ENCODE measurements at regions not wholly inside any gene's neighbourhood (a gene's known extent, or its start where the extent isn't known, plus 50 kb on each side); places are given as distances from the start of the nearest gene placed in this dataset.
"Not testable (repeated sequence)": the region's sequence is repeated elsewhere in the genome, so short reads cannot be mapped to it uniquely, and the experiment has no call there.

- no peak overlapping the region for H3K27ac Mint-ChIP-seq
- no peaks in the 10 kb centered on the region for H3K36me3 Mint-ChIP-seq
- H3K9me3 Mint-ChIP-seq (ENCODE audit: low read depth), result no peaks in the 10 kb centered on the region
- H3K27me3 Mint-ChIP-seq, result no peaks in the 10 kb centered on the region
- no peak overlapping the region for H3K4me3 Mint-ChIP-seq
- H3K4me1 Mint-ChIP-seq (ENCODE audit: low read depth), result no peaks in the 10 kb centered on the region
Observed at GRCh38 chr9:74147906-74148305, 349.2 kb upstream of the RORB start.

- H3K9me3 Mint-ChIP-seq (ENCODE audit: low read depth), result no peaks in the 10 kb centered on the region
- H3K4me1 Mint-ChIP-seq (ENCODE audit: low read depth), result no peaks in the 10 kb centered on the region
- no peak overlapping the region for H3K4me3 Mint-ChIP-seq
- no peaks in the 10 kb centered on the region for H3K27me3 Mint-ChIP-seq
- H3K27ac Mint-ChIP-seq, result no peak overlapping the region
- H3K36me3 Mint-ChIP-seq, result no peaks in the 10 kb centered on the region
Observed at GRCh38 chr9:74172874-74173273, 324.3 kb upstream of the RORB start.

- no peaks in the 10 kb centered on the region for H3K4me1 Mint-ChIP-seq (ENCODE audit: low read depth)
- H3K27me3 Mint-ChIP-seq, result no peaks in the 10 kb centered on the region
- H3K27ac Mint-ChIP-seq, result no peak overlapping the region
- no peaks in the 10 kb centered on the region for H3K36me3 Mint-ChIP-seq
- H3K4me3 Mint-ChIP-seq, result no peak overlapping the region
- no peaks in the 10 kb centered on the region for H3K9me3 Mint-ChIP-seq (ENCODE audit: low read depth)
Observed at GRCh38 chr9:74173284-74173683, 323.9 kb upstream of the RORB start.

DNA sequence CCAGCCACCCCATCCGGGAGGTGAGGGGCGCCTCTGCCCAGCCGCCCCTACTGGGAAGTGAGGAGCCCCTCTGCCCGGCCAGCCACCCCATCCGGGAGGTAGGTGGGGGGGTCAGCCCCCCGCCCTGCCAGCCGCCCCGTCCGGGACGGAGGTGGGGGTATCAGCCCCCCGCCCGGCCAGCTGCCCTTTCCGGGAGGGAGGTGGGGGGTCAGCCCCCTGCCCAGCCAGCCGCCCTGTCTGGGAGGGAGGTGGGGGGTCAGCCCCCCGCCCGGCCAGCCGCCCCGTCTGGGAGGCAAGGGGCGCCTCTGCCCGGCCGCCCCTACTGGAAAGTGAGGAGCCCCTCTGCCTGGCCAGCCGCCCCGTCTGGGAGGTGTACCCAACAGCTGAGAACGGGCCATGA, 299.4 kb upstream of the RORB start:
- not testable (repeated sequence) for H3K27me3 Mint-ChIP-seq; H3K27ac Mint-ChIP-seq; H3K4me1 Mint-ChIP-seq (ENCODE audit: low read depth); H3K9me3 Mint-ChIP-seq (ENCODE audit: low read depth); H3K4me3 Mint-ChIP-seq; H3K36me3 Mint-ChIP-seq

DNA sequence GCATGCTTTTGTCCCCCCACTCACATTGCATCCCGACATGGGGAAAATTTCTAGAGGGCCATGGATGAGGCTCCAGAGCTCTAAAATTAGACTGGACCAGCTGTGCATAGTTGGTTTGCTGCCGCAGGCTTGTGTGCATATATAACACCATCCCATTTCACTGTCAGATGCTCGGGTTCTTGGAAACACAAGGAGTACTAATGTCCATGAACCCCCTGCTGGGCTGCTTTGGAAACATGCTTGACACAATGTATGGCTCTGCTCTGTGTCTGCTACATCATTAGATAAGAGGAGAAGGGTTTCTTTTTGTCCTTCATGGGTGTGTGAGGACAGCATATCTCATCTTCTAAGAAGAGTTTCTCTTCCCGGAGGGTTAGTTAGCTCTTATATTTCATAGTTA, 292.1 kb upstream of the RORB start:
- Mint-ChIP-seq H3K27ac (no peak overlapping the region), H3K4me1 (ENCODE audit: low read depth) (no peaks in the 10 kb centered on the region), H3K9me3 (ENCODE audit: low read depth) (no peaks in the 10 kb centered on the region), H3K4me3 (no peak overlapping the region), H3K27me3 (peaks cover 2% of the 10 kb centered on the region), H3K36me3 (no peaks in the 10 kb centered on the region)

DNA sequence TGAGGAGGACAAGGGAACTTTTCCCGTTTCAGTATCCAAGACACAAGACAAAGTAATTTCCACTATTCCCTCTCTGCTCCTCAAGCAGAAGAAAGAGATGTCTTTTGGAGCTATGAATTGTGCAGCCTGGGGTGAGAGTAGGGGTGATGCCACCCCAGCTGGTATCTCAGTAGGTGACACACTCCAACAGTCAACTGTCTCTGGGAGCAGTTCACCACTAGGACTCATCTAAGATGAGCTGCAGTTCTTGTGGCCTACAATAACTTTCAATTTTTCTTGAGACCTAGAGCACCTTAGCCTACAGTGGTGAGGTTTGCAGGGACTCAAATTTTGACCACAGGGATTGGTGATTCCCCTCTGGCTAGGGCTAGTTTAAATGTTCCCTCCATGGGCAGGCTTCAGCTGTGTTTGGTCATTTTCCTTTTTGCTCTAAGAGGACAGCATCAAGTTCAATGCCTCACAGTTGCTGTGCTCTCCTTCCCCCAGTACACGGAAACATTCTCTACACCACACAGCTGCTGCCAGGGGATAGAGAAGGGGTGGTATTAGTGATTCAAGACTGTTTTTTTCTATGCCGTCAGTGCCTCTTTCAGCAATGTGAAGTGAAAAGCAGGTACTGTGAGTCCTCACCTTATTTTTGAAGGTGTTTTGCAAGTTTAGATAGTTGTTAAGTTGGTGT, 278.6 kb upstream of the RORB start:
- Mint-ChIP-seq H3K27ac (no peak overlapping the region), H3K9me3 (ENCODE audit: low read depth) (peaks cover 3% of the 10 kb centered on the region), H3K4me1 (ENCODE audit: low read depth) (no peaks in the 10 kb centered on the region), H3K4me3 (no peak overlapping the region), H3K36me3 (no peaks in the 10 kb centered on the region), H3K27me3 (peaks cover 3% of the 10 kb centered on the region)

- H3K27me3 Mint-ChIP-seq, result peaks cover 3% of the 10 kb centered on the region
- no peaks in the 10 kb centered on the region for H3K4me1 Mint-ChIP-seq (ENCODE audit: low read depth)
- H3K36me3 Mint-ChIP-seq, result no peaks in the 10 kb centered on the region
- H3K4me3 Mint-ChIP-seq, result no peak overlapping the region
- H3K9me3 Mint-ChIP-seq (ENCODE audit: low read depth), result peaks cover 7% of the 10 kb centered on the region
- no peak overlapping the region for H3K27ac Mint-ChIP-seq
Observed at GRCh38 chr9:74220327-74220726, 276.8 kb upstream of the RORB start.

GRCh38 chr9:74236857-74237256, 260.3 kb upstream of the RORB start:
- no peak overlapping the region for H3K27ac Mint-ChIP-seq
- H3K9me3 Mint-ChIP-seq (ENCODE audit: low read depth), result no peaks in the 10 kb centered on the region
- no peak overlapping the region for H3K4me3 Mint-ChIP-seq
- H3K36me3 Mint-ChIP-seq, result peaks cover 2% of the 10 kb centered on the region
- no peaks in the 10 kb centered on the region for H3K4me1 Mint-ChIP-seq (ENCODE audit: low read depth)
- no peaks in the 10 kb centered on the region for H3K27me3 Mint-ChIP-seq

DNA sequence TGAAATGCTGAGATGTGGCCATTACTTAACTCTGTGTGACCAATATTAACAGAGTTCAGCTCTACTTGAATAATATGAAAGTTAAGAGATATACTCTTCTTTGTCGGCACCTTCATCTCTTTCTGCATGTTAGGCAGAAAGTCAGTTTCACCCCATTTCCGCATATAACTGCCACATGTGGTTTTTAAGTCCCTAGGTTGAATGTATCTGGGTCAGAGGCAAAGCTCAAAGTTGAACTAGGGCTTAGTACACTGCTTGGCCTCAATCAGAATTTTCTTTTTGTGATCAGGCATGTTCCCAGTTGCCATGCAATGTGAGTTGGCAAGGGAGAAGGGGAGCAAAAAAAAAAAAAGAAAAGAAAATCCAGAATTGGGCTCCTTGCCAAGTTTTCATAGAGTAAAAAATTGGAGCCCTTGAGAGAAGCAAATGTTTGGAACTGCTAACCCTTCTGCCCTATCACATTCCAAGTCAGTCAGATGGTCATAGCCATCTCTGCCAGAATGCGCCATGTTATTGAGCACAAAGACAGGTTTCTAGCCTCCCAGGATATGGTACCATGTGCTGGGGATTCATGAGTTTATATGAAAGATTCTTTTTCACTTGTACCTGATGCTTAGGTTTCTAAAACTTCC, 251.2 kb upstream of the RORB start:
- Mint-ChIP-seq H3K4me1 (ENCODE audit: low read depth) (peaks cover 6% of the 10 kb centered on the region), H3K27ac (peak overlapping the region; percentile 61), H3K36me3 (peaks cover 2% of the 10 kb centered on the region), H3K4me3 (no peak overlapping the region), H3K27me3 (no peaks in the 10 kb centered on the region), H3K9me3 (ENCODE audit: low read depth) (peaks cover 10% of the 10 kb centered on the region)

DNA sequence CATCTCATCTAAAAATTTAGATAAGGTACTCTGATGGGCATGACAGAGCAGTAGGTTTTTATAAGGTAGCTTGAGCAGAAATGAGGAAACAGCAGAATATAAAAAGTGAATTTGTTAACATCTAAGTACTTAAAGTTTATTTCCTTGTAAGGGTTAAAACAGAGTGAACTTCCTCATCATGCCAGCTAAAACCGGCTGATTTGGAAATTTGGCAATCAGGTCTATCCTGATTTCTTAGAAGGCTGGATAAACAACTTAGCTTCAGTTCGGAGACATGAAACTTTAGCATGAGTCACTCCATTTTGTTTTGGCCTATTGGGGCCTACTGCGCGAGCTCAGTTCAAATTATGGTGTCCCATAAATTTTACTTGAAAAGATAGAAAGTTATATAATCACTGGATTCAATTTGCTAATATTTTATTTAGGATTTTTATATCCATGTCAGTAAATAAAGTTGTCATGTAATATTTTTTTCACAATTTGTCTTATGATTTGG, 241.6 kb upstream of the RORB start:
- Mint-ChIP-seq H3K4me1 (ENCODE audit: low read depth) (no peaks in the 10 kb centered on the region), H3K4me3 (no peak overlapping the region), H3K27ac (no peak overlapping the region), H3K9me3 (ENCODE audit: low read depth) (no peaks in the 10 kb centered on the region), H3K36me3 (no peaks in the 10 kb centered on the region), H3K27me3 (no peaks in the 10 kb centered on the region)

DNA sequence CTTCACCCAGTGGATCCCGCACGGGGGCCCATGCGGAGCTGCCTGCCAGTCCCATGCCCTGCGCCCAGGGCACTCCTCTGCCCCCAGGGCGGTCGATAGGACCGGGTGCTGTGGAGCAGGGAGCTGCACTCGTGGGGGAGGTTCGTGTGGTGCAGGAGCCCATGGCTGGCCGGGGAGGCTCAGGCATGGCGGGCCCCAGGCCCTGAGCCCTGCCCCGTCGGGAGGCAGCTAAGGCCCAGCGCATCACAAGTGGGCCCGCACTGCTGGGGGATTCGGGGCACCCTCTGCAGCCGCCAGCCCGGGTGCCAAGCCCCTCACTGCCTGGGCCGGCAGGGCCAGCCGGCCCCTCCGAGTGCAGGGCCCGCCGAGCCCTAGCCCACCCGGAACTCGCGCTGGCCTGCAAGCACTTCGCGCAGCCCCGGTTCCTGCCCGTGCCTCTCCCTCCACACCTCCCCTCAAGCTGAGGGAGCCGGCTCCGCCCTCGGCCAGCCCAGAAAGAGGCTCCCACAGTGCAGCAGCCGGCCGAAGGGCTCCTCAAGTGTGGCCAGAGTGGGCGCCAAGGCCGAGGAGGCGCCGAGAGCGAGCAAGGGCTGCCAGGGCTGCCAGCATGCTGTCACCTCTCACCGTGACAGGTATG, 221.1 kb upstream of the RORB start:
- Mint-ChIP-seq H3K4me1 (ENCODE audit: low read depth) (peaks cover 8% of the 10 kb centered on the region), H3K27me3 (no peaks in the 10 kb centered on the region), H3K9me3 (ENCODE audit: low read depth) (no peaks in the 10 kb centered on the region), H3K36me3 (no peaks in the 10 kb centered on the region), H3K27ac (no peak overlapping the region), H3K4me3 (no peak overlapping the region)

DNA sequence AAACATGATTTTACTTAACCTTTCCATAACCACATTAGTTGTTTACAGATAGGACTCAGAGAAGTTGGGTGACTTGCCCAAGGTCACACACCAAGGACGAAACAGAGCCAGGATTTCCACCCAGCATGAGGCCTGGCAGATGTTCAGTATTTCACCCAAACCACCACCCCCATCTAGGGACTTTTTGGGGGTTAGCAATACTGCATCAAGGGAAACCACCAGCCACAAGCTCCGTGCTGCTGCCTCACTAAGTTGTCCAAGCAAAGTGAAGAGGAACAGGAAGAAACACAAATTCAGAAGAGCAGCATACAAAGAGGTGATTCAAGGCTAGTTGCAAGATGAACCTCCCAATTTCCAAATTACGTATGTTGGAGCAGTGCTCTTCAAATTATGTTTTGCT, 219.6 kb upstream of the RORB start:
- H3K9me3 Mint-ChIP-seq (ENCODE audit: low read depth), result no peaks in the 10 kb centered on the region
- H3K27ac Mint-ChIP-seq, result no peak overlapping the region
- H3K36me3 Mint-ChIP-seq, result no peaks in the 10 kb centered on the region
- peaks cover 8% of the 10 kb centered on the region for H3K4me1 Mint-ChIP-seq (ENCODE audit: low read depth)
- H3K4me3 Mint-ChIP-seq, result no peak overlapping the region
- no peaks in the 10 kb centered on the region for H3K27me3 Mint-ChIP-seq

DNA sequence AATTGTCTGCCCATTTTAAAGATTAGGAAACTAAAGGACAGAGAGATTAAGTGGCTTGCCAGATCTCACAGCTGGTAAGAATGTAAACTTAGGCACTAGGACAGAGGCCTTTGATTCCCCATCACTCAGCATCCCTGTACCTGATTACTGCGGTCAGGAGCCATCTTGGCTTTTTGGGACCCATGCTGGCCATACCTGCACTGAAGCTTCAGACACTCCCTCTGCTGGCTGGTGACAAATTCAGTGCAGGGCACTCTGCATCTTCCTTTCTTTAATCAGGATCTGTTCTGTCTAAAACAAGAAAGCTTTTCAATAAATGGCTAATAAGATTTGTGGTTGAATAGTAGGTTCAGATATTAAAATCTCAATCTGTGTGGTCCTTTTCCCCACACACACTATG, 215.5 kb upstream of the RORB start:
- Mint-ChIP-seq H3K27ac (no peak overlapping the region), H3K4me3 (no peak overlapping the region), H3K36me3 (no peaks in the 10 kb centered on the region), H3K9me3 (ENCODE audit: low read depth) (no peaks in the 10 kb centered on the region), H3K4me1 (ENCODE audit: low read depth) (peaks cover 8% of the 10 kb centered on the region), H3K27me3 (no peaks in the 10 kb centered on the region)

DNA sequence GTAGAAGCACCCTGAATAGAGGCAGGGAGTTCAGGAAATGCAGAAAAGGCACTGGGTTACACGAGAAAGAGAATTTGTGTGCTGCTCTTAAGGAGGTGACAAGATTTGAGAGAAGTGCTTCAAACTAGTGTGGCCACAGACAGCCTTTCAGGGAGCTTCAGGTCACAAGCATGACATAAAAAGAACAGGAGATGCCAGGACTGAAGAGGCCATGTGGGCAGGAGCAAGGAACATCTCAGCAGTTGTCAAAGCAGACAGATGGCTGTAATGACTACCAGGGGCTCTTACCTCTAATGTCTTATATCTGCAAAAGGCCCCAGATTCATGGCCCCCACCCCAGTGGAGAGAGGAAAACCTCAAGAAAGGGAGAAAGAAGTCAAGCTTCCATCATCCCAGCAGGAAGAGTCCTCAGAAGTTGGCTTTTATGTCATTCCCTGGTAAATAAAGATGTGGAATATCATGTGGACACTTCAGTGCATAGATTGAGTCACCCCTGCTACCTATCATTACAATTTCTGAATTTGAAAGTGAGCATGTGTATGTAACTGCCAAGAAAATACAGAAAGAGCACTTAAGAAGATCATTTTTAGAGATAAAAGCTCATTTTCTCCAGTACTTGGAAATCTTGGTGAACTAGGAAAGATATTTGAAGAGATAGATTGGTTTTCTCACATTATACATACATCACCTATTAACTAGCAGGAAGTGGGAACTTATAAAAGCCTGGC, 214.4 kb upstream of the RORB start:
- no peaks in the 10 kb centered on the region for H3K9me3 Mint-ChIP-seq (ENCODE audit: low read depth)
- no peak overlapping the region for H3K4me3 Mint-ChIP-seq
- no peaks in the 10 kb centered on the region for H3K27me3 Mint-ChIP-seq
- no peak overlapping the region for H3K27ac Mint-ChIP-seq
- H3K36me3 Mint-ChIP-seq, result no peaks in the 10 kb centered on the region
- no peaks in the 10 kb centered on the region for H3K4me1 Mint-ChIP-seq (ENCODE audit: low read depth)

All from activated naive CD8-positive, alpha-beta T cell (primary cell).